ENCODE measurements at regions not wholly inside any gene's neighbourhood (a gene's known extent, or its start where the extent isn't known, plus 50 kb on each side); places are given as distances from the start of the nearest gene placed in this dataset.

- no peak for TF ChIP-seq PRDM1 (tag by site-specific recombination; IDR thresholded peaks at IDR 0.05)
- TF ChIP-seq, protein P1, sequence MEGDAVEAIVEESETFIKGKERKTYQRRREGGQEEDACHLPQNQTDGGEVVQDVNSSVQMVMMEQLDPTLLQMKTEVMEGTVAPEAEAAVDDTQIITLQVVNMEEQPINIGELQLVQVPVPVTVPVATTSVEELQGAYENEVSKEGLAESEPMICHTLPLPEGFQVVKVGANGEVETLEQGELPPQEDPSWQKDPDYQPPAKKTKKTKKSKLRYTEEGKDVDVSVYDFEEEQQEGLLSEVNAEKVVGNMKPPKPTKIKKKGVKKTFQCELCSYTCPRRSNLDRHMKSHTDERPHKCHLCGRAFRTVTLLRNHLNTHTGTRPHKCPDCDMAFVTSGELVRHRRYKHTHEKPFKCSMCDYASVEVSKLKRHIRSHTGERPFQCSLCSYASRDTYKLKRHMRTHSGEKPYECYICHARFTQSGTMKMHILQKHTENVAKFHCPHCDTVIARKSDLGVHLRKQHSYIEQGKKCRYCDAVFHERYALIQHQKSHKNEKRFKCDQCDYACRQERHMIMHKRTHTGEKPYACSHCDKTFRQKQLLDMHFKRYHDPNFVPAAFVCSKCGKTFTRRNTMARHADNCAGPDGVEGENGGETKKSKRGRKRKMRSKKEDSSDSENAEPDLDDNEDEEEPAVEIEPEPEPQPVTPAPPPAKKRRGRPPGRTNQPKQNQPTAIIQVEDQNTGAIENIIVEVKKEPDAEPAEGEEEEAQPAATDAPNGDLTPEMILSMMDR (tag by site-specific recombination; IDR thresholded peaks at IDR 0.05): no peak
- no peak for TF ChIP-seq ZNF169 (tag by site-specific recombination; IDR thresholded peaks at IDR 0.05)
- TF ChIP-seq, protein P2, sequence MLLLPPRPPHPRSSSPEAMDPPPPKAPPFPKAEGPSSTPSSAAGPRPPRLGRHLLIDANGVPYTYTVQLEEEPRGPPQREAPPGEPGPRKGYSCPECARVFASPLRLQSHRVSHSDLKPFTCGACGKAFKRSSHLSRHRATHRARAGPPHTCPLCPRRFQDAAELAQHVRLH (tag by site-specific recombination; IDR thresholded peaks at IDR 0.05): no peak
- no peak for TF ChIP-seq PRDM4 (tag by site-specific recombination; IDR thresholded peaks at IDR 0.05)
- TF ChIP-seq ZBTB8A (tag by site-specific recombination; IDR thresholded peaks at IDR 0.05): no peak
- no peak for TF ChIP-seq ZNF701 (tag by site-specific recombination; IDR thresholded peaks at IDR 0.05)
- TF ChIP-seq ZNF132 (tag by site-specific recombination; IDR thresholded peaks at IDR 0.05; ENCODE audit: borderline replicate concordance): no peak
- TF ChIP-seq, protein P3, sequence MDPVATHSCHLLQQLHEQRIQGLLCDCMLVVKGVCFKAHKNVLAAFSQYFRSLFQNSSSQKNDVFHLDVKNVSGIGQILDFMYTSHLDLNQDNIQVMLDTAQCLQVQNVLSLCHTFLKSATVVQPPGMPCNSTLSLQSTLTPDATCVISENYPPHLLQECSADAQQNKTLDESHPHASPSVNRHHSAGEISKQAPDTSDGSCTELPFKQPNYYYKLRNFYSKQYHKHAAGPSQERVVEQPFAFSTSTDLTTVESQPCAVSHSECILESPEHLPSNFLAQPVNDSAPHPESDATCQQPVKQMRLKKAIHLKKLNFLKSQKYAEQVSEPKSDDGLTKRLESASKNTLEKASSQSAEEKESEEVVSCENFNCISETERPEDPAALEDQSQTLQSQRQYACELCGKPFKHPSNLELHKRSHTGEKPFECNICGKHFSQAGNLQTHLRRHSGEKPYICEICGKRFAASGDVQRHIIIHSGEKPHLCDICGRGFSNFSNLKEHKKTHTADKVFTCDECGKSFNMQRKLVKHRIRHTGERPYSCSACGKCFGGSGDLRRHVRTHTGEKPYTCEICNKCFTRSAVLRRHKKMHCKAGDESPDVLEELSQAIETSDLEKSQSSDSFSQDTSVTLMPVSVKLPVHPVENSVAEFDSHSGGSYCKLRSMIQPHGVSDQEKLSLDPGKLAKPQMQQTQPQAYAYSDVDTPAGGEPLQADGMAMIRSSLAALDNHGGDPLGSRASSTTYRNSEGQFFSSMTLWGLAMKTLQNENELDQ (tag by site-specific recombination; IDR thresholded peaks at IDR 0.05; ENCODE audit: low read depth): no peak
Measured at GRCh38 chr7:38016567-38016966, 96.1 kb downstream of the EPDR1 start.

Data from HEK293 (cell line).